Astrocyte (in vitro differentiated cells and primary cell): ENCODE measurements at regions not wholly inside any gene's neighbourhood (a gene's known extent, or its start where the extent isn't known, plus 50 kb on each side); places are given as distances from the start of the nearest gene placed in this dataset.

Source experiments
- EZH2 ChIP-seq: IDR thresholded peaks from 2 replicates; pipeline ENCODE4 v1.6.1; 2012; ENCODE audit warnings: mild to moderate bottlenecking, low read length, inconsistent platforms; ENCODE audit not compliant: insufficient read depth
- TF ChIP-seq, protein P1 (sequence below): IDR thresholded peaks from 2 replicates; pipeline ENCODE4 v1.5.1; 2011; ENCODE audit warnings: low read depth, mild to moderate bottlenecking, inconsistent platforms, low read length, moderate library complexity; ENCODE audit not compliant: insufficient read depth

DNA sequence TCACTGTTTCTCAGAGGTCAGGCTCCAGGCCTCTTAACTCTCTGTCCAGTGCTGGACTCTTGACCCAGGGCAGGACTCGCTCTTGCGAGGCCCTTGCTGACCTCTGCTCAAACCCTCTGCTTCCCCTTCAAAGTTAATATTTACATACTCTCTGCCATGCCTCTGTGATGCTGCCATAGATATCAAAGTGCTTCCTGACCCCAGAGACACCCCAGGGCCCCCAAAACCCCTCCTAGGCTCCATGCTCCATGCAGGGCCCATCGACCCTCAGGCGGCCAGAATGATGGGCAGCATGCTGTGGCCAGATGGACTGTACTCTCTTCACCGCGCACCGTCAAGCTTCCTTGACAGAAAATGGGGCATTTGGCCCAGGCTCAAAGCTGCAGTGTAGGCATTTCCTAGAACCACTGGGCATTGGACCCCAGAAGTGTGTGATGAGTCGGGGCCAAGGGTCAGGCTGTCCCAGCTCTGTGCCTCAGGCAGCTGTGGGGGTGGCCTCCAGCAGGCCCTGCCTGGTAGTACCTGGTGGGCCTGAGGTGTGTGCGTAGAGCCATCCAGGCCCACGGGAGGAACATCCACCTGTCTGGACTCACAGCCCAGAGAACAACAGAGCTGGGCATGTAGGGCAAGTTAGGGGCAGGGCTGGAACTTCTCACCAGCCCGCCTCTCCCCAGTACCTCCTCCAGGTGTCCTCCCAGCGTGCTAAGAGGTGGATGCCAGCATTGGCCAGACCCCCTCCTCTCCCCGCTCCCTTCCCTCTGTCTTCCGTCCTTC lies 142.8 kb downstream of the VEGFA start:
- TF ChIP-seq EZH2 = no peak
- TF ChIP-seq, protein P1, sequence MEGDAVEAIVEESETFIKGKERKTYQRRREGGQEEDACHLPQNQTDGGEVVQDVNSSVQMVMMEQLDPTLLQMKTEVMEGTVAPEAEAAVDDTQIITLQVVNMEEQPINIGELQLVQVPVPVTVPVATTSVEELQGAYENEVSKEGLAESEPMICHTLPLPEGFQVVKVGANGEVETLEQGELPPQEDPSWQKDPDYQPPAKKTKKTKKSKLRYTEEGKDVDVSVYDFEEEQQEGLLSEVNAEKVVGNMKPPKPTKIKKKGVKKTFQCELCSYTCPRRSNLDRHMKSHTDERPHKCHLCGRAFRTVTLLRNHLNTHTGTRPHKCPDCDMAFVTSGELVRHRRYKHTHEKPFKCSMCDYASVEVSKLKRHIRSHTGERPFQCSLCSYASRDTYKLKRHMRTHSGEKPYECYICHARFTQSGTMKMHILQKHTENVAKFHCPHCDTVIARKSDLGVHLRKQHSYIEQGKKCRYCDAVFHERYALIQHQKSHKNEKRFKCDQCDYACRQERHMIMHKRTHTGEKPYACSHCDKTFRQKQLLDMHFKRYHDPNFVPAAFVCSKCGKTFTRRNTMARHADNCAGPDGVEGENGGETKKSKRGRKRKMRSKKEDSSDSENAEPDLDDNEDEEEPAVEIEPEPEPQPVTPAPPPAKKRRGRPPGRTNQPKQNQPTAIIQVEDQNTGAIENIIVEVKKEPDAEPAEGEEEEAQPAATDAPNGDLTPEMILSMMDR = no peak
